ENCODE measurements at regions not wholly inside any gene's neighbourhood (a gene's known extent, or its start where the extent isn't known, plus 50 kb on each side); places are given as distances from the start of the nearest gene placed in this dataset.

DNA sequence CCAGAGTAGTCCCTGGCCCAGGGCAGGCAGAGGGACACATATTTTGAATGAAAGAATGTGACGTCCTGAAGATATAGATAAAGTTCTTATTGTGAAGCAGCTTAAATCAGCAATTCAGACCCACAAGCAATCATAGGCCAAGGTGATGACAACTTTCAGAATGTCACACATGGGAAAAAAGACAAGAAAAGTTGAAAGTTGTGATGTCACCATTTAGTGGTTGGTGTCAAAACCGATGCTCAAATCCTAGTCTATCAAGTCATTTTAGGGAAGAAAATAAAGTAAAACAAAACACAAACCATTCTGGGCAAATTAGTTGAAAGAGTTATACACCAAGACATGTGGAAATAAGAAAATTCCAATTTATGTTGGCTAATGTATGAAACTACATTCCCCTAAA, 710.8 kb downstream of the DOK5 start:
- Histone ChIP-seq H3K9me3 (replicated peaks; ENCODE audit: control insufficient read depth, insufficient read depth, low read length) (no peaks in the 10 kb centered on the region; the same call in 2 of the 3 replicates), H3K27me3 (replicated peaks in 1 of 2; ENCODE audit: control insufficient read depth in 2 of 2, insufficient read depth in 2 of 2, low read length in 1 of 2) (no peaks in the 10 kb centered on the region), H3K9ac (ENCODE audit: control insufficient read depth, insufficient read depth, low read length) (no peak overlapping the region), H3K36me3 (ENCODE audit: control insufficient read depth in 2 of 2, insufficient read depth in 2 of 2, low read length in 1 of 2) (no peaks in the 10 kb centered on the region), H3K4me2 (ENCODE audit: control insufficient read depth, insufficient read depth) (no peak overlapping the region), H3K79me2 (ENCODE audit: control insufficient read depth, insufficient read depth, low read length) (no peaks in the 10 kb centered on the region), H3K4me1 (ENCODE audit: control insufficient read depth, insufficient read depth, low read length) (no peaks in the 10 kb centered on the region), H2AFZ (ENCODE audit: control insufficient read depth, low read depth, low read length) (no peak overlapping the region), H4K20me1 (ENCODE audit: control insufficient read depth, insufficient read depth) (no peaks in the 10 kb centered on the region), H3K27ac (ENCODE audit: control insufficient read depth, insufficient read depth) (no peak overlapping the region), H3K4me3 (no peak overlapping the region)
- ChIA-PET RAD21 (ENCODE audit: unreplicated experiment) (no interaction called here), SMC1A (ENCODE audit: uncharacterized antibody, unreplicated experiment) (interaction anchor here (1.6 kb wide), 1 partner anchor 22 kb away, joined by 4 read pairs; no protein-coding TSS in a partner anchor), CTCF (no interaction called here), POLR2A (no interaction called here)
- TF ChIP-seq POLR2AphosphoS5 (IDR thresholded peaks at IDR 0.05; ENCODE audit: low read length) (no peak), WRNIP1 (IDR thresholded peaks at IDR 0.05; ENCODE audit: borderline replicate concordance, low read depth, low read length) (no peak), POLR2A (IDR thresholded peaks at IDR 0.05; ENCODE audit: low read depth, low read length) (no peak), TCF3 (IDR thresholded peaks at IDR 0.05; ENCODE audit: borderline replicate concordance, insufficient read depth, low read depth, low read length) (no peak)
- 0% methylated on average over 2 of the region's 2 CpGs for WGBS (ENCODE audit: insufficient coverage, insufficient replicate concordance, low lambda C conversion rate, missing lambda C conversion rate)
- intact Hi-C loops (cut with micrococcal nuclease; ENCODE audit: unreplicated experiment): no loop called here
- in situ Hi-C loops (cut with MboI): no loop called here
- no peak for ATAC-seq
- DNase-seq (ENCODE audit: low read depth, low spot score): no peak
- FAIRE-seq: no peak
- no TSS peak for BruUV-seq (replicated peaks)

GRCh38 chr20:55175081-55175480, 699.7 kb downstream of the DOK5 start:
- ChIA-PET CTCF (no interaction called here), SMC1A (ENCODE audit: uncharacterized antibody, unreplicated experiment) (interaction anchor here (0.7 to 0.9 kb wide), 2 partner anchors 57 to 376 kb away, joined by 3 to 4 read pairs; no protein-coding TSS in a partner anchor), POLR2A (no interaction called here), RAD21 (ENCODE audit: unreplicated experiment) (interaction anchor here (0.8 kb wide), 1 partner anchor 191 kb away, joined by 3 read pairs; no protein-coding TSS in a partner anchor)
- Histone ChIP-seq H3K4me3 (no peak overlapping the region), H3K36me3 (ENCODE audit: control insufficient read depth in 2 of 2, insufficient read depth in 2 of 2, low read length in 1 of 2) (no peaks in the 10 kb centered on the region), H3K27ac (ENCODE audit: control insufficient read depth, insufficient read depth) (no peak overlapping the region), H3K27me3 (replicated peaks in 1 of 2; ENCODE audit: control insufficient read depth in 2 of 2, insufficient read depth in 2 of 2, low read length in 1 of 2) (no peaks in the 10 kb centered on the region), H3K9ac (ENCODE audit: control insufficient read depth, insufficient read depth, low read length) (no peak overlapping the region), H3K4me2 (ENCODE audit: control insufficient read depth, insufficient read depth) (no peak overlapping the region), H2AFZ (ENCODE audit: control insufficient read depth, low read depth, low read length) (no peak overlapping the region), H3K4me1 (ENCODE audit: control insufficient read depth, insufficient read depth, low read length) (no peaks in the 10 kb centered on the region), H3K79me2 (ENCODE audit: control insufficient read depth, insufficient read depth, low read length) (no peaks in the 10 kb centered on the region), H3K9me3 (replicated peaks; ENCODE audit: control insufficient read depth, insufficient read depth, low read length) (no peaks in the 10 kb centered on the region; the same call in 2 of the 3 replicates), H4K20me1 (ENCODE audit: control insufficient read depth, insufficient read depth) (no peaks in the 10 kb centered on the region)
- BruUV-seq (replicated peaks): no TSS peak
- intact Hi-C loops (cut with micrococcal nuclease; ENCODE audit: unreplicated experiment) (no loop called here), in situ Hi-C loops (cut with MboI) (no loop called here)
- FAIRE-seq (no peak), ATAC-seq (no peak), DNase-seq (ENCODE audit: low read depth, low spot score) (no peak)
- TF ChIP-seq SP1 (IDR thresholded peaks at IDR 0.05; ENCODE audit: low read depth, low read length) (no peak), ZBTB33 (IDR thresholded peaks at IDR 0.05) (no peak)
- TF ChIP-seq, protein P1, sequence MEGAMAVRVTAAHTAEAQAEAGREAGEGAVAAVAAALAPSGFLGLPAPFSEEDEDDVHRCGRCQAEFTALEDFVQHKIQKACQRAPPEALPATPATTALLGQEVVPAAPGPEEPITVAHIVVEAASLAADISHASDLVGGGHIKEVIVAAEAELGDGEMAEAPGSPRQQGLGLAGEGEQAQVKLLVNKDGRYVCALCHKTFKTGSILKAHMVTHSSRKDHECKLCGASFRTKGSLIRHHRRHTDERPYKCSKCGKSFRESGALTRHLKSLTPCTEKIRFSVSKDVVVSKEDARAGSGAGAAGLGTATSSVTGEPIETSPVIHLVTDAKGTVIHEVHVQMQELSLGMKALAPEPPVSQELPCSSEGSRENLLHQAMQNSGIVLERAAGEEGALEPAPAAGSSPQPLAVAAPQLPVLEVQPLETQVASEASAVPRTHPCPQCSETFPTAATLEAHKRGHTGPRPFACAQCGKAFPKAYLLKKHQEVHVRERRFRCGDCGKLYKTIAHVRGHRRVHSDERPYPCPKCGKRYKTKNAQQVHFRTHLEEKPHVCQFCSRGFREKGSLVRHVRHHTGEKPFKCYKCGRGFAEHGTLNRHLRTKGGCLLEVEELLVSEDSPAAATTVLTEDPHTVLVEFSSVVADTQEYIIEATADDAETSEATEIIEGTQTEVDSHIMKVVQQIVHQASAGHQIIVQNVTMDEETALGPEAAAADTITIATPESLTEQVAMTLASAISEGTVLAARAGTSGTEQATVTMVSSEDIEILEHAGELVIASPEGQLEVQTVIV (IDR thresholded peaks at IDR 0.05; ENCODE audit: borderline replicate concordance, partially characterized antibody): no peak
- WGBS (ENCODE audit: insufficient coverage, insufficient replicate concordance, low lambda C conversion rate, missing lambda C conversion rate): 17% methylated on average over 4 of the region's 4 CpGs

Measured in GM12878 (cell line).